HG03521 (cell line): ENCODE measurements at regions not wholly inside any gene's neighbourhood (a gene's known extent, or its start where the extent isn't known, plus 50 kb on each side); places are given as distances from the start of the nearest gene placed in this dataset.

Experiments
- ATAC-seq: cut with Tn5 transposase; IDR thresholded peaks from one replicate; pipeline ENCODE4 v1.9.1; 2021; ENCODE audit warnings: mild to moderate bottlenecking, moderate library complexity; ENCODE audit not compliant: unreplicated experiment

- ATAC-seq: no peak
Observed at GRCh38 chr2:147792966-147793617, 51.7 kb upstream of the ACVR2A start.

GRCh38 chr2:147790580-147790979 is 54.2 kb upstream of the ACVR2A start:
- no peak for ATAC-seq

GRCh38 chr2:147789720-147790119 is 55.1 kb upstream of the ACVR2A start:
- ATAC-seq: no peak

GRCh38 chr2:147789287-147789686 is 55.5 kb upstream of the ACVR2A start:
- ATAC-seq: no peak

- ATAC-seq: no peak
Observed at GRCh38 chr2:147782141-147782930, 62.5 kb upstream of the ACVR2A start.

GRCh38 chr2:147779440-147779839 is 65.4 kb upstream of the ACVR2A start:
- no peak for ATAC-seq

- no peak for ATAC-seq
Observed at GRCh38 chr2:147777394-147777793, 67.4 kb upstream of the ACVR2A start.

- ATAC-seq: no peak
Observed at GRCh38 chr2:147774805-147775204, 70.0 kb upstream of the ACVR2A start.

- ATAC-seq: no peak
Observed at GRCh38 chr2:147773479-147773878, 71.3 kb upstream of the ACVR2A start.

GRCh38 chr2:147772781-147773180 is 72.0 kb upstream of the ACVR2A start:
- no peak for ATAC-seq

- no peak for ATAC-seq
Observed at GRCh38 chr2:147763861-147764260, 81.0 kb upstream of the ACVR2A start.

GRCh38 chr2:147760984-147761383 is 83.8 kb upstream of the ACVR2A start:
- no peak for ATAC-seq

GRCh38 chr2:147759536-147759935 is 85.3 kb upstream of the ACVR2A start:
- no peak for ATAC-seq

- no peak for ATAC-seq
Observed at GRCh38 chr2:147758821-147759220, 86.0 kb upstream of the ACVR2A start.

GRCh38 chr2:147756069-147756468 is 88.8 kb upstream of the ACVR2A start:
- ATAC-seq: no peak

- no peak for ATAC-seq
Observed at GRCh38 chr2:147740211-147740927, 104.5 kb upstream of the ACVR2A start.

- ATAC-seq: no peak
Observed at GRCh38 chr2:147739508-147739907, 105.3 kb upstream of the ACVR2A start.

- no peak for ATAC-seq
Observed at GRCh38 chr2:147718831-147719230, 126.0 kb upstream of the ACVR2A start.

- no peak for ATAC-seq
Observed at GRCh38 chr2:147716906-147717305, 127.9 kb upstream of the ACVR2A start.

GRCh38 chr2:147715807-147716206 is 129.0 kb upstream of the ACVR2A start:
- peak; percentile 67 for ATAC-seq

GRCh38 chr2:147714582-147714981 is 130.2 kb upstream of the ACVR2A start:
- ATAC-seq: no peak

GRCh38 chr2:147713349-147713748 is 131.5 kb upstream of the ACVR2A start:
- no peak for ATAC-seq
